NCI-H2107 treated with DMSO at 0.1 percent for 48 hours (cell line): ENCODE measurements at regions not wholly inside any gene's neighbourhood (a gene's known extent, or its start where the extent isn't known, plus 50 kb on each side); places are given as distances from the start of the nearest gene placed in this dataset.

Source experiments
- DNase-seq: peaks from one replicate; lab custom pipeline; 2025; ENCODE audit not compliant: unreplicated experiment; lab: John Stamatoyannopoulos, UW

DNA sequence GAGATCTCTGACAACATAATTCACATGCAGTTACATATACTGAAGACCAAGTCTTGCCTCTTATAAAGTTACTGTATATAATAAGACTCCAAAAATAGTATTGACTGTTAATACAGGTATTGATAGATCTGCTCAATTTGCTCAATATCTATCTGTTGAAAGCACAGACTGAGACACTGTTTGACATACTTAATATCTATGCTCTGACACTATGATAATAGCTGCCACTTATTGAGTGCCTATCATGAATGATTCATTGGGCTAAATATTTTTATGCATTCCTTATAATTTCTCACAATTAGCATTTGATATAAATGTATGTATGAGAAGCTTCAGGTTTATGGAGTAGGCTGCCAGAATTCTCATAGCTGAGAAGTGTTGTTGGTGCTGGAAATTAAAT is 1600.9 kb upstream of the IGFBP7 start:
- DNase-seq = no peak

DNA sequence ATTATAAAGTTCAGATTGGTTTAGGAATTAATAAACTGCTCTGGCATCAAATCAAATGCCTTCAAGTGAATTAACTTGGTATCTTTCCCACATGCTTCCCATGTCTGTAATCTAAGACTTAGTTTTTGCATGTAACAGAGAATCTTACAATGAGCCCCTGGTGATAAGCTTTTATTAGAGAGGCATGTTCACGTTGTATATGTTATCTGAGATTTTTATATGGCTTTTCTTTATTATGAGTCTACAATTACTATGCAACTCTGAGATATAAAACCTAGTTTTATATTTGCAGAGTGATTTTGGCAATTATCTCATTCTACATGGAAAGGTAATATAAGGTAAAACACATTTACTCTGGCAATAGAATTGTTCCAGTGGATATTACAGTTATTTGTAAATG is 1578.4 kb upstream of the IGFBP7 start:
- no peak for DNase-seq

DNA sequence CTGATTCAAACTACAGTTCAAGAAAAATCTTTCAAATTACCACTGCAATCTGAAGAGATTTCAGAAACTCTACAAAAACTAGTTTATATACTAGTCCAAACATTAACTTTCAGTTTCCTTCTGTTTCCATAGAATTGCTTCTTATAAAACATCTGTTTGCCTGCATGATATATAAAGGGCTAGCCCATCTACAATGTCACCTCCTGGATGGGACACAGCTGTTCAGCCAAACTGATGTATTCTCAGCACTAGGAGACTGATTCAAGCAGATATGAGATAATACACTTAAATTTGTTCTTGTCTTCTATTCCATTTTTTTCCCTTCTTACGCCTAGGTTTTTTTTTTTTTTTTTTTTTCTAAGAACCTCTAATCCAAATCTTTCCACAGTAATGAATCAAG is 1569.7 kb upstream of the IGFBP7 start:
- DNase-seq = no peak

DNA sequence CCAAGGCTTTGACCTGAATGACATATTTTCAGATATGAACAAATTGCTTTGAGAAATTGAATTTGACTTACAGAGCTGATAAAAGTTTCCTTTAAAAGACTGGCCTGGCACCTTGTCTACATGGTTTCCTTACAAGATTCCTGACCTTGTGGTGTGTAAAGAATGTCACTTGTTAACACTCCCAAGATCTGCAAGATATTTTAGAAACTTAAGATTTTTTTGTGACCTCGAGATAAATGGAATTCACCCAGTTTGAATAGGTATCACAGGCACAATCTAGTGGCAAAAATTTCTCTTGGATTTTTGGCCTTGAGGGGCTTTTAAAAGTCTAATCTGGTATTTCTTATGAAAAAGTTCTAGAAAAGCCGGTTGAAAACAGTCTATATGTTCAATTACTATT is 1568.9 kb upstream of the IGFBP7 start:
- no peak for DNase-seq

DNA sequence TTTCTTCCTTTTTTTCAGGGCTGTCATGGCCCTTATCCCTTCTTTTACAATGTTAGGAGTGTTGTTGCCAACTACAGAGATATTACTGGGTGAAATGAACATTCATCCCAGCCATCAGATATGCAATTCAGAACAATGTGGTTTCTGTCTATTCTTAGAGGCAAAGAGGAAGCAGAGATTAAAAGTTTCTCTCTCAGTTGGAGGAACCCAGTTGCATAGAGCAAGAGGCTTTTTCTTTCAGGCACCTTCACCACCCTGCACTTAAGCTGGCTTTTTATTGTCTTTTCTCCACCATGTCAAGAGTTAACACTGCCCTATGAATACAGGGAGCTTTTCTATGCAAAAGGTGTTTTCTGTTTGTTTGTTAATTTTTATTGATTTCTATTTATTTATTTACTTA is 1559.6 kb upstream of the IGFBP7 start:
- DNase-seq = no peak

DNA sequence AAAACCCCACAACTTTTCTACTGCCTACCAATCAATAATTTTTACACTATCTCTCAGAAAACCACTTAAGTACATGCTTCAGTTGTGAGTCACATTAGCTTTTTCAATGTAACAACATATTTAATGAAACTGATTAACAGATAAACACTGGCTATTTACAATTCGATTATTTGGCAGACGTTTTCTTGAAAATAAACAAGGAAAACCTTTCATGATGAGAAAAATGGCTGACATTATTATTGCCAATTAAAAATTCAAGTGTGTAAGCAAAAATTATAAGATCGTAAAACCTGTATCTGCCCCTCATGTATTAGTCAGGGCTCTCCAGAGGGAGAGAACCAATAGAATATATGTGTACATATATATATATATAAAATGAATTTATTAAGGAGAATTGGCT is 1555.5 kb upstream of the IGFBP7 start:
- DNase-seq = no peak

DNA sequence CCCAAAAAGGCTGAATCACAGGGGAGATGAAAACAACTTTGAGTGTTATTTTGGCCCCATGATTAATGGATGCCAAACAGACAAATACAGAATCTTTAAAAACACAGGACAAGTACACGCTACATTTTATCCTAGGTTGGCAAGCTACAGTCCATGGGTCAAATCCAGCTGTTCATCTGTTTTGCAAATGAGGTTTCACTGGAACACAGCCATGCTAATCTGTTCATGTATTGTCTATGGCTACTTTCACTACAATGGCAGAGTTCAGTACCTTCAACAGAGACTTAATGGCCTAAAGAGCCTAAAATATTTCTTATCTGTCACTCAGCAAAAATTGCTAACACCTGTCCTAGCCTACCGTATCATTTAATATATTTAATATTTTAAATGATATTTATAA is 1548.5 kb upstream of the IGFBP7 start:
- DNase-seq = no peak

DNA sequence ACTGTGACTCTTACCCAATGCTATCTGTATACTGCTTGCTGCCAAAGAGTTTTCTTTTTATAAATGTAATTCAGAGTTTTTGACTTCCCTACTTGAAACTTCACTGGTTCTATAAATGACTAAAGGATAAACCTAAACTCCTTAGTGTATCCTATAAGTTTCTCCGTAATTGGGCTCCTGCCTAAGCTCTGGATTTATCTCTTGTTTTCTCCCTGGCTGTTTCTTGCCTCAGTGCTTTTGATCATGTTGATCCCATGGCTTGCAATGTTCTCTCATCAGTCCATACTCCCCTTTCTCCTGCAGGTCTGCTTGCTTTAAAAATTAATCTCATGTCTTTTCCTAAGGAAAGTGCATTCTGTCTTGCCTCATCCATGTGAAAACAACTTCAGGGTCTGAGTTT is 1543.1 kb upstream of the IGFBP7 start:
- DNase-seq = no peak

DNA sequence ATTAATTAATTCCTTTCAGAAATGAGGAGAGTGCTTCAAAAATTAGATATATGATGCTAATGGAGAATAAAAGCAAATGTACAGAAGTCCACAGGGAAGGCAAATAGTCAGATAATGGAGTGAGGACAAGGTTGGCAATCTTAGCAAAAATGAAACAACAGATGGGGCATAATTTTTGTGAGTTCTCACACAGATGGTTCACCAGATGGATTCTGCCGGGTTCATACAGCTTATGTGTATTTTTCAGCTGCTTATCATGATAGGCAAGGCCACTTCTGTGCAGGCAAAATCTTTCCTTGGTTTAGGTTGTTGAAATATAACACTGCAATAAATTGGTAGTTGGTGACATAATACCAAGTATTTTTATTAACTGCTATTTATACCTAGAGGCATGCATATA is 1539.0 kb upstream of the IGFBP7 start:
- DNase-seq = no peak

DNA sequence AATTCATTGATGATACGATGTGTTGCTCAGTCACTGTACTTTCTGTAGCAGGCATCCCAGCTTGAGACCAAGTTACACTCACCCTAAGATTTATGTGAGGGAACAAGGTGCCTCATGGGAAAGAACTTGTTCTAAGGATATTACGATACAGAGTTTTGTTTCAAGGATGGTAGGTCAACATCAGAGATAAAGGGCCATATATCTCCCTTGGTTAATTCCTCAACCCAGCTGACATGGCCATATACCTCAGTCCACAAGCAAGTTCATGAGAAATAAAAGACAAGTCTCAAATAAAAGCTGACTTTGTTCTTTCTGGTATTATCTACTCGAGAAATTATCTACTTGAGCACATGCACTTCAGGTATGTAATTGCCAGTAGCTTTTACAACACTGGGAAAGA is 1535.9 kb upstream of the IGFBP7 start:
- no peak for DNase-seq

DNA sequence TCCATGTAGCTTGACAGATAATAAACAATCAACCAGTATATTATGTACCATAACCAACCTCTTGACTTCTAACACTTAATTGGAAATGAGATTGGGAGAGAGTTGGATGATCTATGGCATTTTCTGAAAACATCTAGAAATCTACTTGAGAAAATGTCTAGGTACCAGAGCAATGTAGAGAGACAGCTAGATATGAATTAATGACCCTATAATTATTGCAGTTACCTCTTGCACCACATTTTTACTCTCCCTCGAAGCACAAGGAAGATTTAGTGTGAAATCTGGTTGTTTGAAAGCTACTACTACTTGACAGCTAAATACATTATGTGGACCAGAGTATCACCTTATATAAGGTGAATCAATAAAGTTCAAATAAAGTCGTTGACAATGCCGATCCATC is 1534.4 kb upstream of the IGFBP7 start:
- DNase-seq = no peak

DNA sequence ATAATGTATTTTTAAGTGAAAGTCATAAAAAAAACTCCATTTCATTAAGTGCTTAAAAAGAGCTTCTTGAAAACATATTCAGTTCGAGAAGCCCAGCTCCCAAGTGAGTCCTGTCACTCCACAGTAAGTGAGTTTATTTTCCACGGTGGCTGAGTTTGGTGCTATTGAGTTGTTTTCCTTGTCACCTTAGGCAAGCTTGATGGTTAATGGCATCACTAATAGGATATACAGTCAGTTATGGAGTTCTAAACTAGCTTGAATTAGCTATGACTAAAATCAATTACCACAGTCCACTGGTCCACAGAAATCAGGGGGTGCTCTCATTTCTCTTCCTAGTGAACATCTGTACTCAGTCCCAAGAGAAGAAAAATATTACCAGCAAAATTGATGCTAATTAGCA is 1526.2 kb upstream of the IGFBP7 start:
- DNase-seq = no peak

DNA sequence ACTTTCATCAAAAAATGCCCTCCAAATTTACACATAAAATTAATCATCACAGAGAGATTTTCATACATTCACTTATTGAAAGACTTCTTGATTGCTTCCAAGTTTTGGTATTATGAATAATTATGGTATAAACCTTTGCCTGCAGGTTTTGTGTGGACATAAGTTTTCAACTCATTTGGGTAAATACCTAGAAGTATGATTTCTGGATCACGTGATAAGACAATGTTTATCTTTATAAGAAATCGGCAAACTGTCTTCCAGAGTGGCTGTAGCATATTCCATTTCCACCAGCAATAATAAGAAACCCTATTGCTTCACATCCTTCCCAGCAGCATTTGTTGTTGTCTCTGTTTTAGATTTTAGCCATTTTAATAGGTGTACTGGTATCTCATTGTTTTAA is 1507.0 kb upstream of the IGFBP7 start:
- no peak for DNase-seq

DNA sequence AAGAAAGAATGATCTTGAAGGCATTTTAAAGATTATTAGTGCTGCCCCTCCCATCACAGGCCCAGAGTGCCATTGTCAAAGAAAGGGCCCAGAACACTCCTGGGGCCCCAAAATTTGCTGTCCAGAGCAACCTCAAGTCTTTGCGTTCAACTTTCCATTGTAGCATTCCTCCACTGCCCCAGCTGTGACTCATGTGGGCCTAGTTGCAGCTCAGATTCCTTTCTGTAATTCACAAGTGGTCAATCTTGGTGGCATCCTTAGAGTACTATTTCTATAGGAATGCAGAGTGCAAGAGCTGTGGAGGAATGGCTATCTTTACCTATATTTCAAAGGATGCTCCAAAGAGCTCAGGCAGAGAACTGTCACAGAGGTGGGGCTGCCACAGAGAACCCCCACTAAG is 1500.8 kb upstream of the IGFBP7 start:
- DNase-seq = no peak

DNA sequence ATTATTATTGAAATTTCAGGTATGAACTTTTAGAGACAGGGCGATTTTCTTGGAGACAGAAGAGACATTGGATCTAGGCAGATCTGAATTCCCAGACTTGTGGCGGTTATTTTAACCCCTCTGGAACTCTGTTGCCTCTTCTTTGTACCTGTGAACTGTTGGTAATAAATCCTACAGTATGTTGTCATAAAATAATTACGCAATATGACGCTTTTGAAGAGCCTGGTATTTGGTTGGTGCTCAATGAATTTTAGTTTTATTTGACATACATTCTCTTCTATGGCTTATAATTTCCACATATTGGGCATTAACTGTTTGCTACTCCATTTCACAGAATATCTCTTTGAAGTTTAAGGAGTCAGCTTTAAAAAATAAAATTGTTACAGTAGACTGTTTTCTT is 1496.1 kb upstream of the IGFBP7 start:
- no peak for DNase-seq

DNA sequence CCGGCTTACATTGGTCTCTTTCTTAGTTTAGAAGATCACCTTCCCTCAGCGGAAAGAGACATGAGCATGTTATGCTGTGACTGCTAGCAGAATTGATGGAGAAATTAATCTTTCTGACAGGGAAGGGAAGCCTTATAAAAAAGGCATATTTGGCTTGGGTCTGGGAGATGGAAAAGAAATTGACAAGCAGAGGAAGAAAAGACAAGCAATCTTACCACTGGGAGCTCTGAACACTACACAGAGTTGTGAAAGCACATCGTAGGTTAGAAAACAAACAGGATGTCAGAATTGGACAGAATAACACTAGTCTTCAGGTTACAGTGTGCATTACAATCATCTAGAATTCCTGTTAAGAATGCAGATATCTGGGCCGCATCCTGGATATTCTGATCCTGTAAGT is 1493.8 kb upstream of the IGFBP7 start:
- DNase-seq = no peak

DNA sequence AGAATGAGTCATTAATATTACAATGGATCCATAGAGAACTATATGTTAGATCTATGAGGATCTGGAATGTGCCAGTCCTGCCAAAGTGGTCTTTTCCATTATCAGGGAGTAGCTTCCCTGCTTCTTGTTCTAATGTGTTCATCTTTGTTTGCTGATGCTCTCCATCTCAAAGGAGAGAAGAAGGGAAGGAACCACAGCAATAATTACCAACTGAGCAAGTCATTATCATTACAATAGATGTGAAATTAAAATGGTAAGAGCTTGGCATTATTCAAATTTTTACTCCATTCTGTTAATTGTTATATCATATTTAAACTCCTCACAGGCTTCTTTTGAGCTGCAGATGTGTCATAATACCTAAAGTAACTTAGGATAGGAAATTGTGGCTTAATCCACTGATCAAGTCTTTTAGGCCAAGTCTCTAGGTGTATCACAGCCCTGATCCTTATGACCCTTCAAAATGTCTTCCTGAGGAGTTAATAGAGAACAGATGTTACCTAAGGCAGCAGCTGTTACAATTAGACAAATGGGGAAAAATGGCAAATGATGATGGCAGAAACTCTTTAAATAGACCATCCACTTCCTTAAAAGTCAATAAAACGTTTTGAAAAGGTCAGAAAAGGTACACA is 1492.7 kb upstream of the IGFBP7 start:
- DNase-seq = no peak

DNA sequence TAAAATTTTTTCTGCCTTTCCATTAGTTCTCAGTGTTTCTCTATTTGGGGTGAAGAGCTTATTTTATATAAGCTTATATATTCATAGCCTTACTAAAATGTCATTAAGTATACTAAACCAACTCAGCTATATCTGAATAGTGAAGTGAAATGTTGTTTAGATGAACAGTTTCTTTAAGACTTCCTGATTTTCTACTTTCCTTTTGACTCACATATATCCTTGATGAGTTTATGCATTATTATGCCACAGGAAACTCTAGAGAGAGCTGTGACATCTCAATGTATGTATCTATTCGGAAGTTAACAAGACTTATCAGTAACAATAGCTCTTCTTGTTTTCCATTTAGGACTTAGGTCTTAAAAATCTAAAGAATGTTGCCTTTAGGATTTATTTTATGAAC is 1491.8 kb upstream of the IGFBP7 start:
- DNase-seq = no peak

DNA sequence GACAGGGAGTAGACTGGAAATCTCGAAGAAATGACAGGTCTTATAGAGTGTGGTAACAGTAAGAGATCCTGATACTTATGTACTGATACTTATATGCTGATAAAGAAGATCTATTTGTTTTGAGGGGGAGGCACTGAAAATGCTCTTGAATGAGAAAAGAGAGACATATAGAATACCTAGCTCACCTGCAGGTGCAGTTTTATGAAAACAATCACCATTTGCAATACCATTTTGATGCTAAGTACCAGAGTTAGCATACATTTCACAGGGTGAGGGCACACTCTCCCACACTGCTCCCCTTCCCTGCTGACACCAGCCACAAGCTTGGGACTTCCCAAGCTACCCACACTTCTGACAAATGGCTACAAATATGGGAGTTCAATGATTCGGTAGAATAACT is 1490.1 kb upstream of the IGFBP7 start:
- no peak for DNase-seq

DNA sequence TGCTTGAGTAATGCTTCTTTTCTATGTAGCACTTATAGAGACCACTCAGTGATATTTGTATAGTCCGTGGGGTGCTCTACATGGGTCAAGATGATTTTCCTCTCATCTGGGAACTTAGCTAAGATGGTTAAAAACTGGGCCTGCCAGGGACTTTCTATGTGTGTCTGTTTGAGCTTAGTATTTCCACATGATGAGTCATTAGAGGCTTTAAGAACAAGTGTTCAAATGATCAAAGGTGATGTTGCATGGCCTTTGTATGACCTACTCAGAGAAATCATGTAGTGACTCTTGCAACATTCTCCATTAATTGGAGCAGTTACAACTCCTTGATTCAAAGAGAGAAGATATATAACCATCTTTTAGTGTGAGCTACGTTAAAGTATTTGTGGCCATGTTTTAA is 1480.5 kb upstream of the IGFBP7 start:
- no peak for DNase-seq

DNA sequence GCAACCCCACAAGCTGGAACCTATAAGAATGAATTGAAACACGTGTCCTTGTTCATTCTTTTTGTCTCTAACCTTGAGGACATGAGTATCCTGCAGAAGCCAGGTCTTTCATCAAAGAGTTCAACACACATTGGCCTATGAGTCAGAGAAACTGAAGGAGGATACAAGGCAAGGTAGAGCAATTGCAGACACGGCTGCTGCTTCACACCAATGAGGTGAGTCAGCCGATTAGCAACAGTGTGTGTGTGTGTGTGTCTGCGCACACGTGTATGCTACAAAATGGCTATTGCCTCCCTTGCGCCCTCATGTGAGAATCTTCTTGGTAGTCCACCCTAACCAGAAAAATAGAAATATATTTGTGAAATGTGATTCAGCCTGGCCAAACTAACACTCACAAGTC is 1477.7 kb upstream of the IGFBP7 start:
- no peak for DNase-seq

DNA sequence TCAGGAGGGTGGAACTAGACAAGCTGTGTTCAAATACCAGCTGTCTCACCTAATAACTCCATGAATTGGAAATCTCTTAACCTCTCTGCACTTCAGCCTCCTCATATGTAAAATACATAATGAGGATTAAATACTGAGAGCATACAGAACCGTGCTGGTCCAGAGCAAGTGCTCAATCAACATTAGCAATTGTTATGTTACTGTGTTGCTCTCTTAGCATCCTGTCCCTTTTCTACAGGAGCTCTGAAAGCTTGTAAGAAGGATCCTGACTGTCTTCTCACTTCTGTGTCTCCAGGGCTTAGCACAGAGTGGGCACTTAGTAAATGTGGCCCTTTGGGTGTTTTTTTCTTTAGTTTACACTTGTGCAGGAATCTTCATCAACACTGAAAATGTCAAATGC is 1456.1 kb upstream of the IGFBP7 start:
- DNase-seq = no peak

DNA sequence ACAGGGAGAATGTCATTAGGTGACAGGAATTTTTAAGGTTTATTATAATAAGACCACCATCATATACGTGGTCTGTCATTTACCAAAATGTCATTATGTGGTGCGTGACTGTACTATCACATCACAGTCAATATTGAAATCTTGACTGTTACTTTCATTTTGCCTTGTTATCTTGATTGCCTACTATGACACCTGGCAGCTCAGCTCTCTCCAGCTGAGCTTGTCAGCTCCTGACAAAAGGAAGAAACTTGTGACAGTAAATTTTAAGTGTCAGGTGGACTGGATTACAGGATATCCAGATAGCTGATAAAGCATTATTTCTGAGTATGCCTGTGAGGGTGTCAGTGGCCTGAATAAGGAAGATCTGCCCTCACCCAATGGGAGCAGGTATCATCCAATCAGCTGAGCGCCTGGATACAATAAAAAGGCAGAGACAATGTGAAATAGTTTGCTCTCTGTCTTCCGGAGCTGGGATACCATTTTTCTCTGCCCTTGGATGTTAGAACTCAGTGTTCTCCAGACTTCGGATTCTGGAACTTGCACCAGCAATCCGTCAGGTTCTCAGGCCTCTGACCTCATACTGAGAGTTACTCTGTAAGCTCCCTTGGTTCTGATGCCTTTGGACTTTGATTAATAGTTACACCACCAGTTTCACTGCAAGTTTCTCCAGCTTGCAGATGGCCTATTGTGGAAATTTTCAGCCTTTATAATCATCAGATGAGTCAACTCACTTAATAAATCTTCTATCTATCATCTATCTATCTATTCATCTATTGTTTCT is 1454.7 kb upstream of the IGFBP7 start:
- DNase-seq = no peak
